H9 (cell line): ENCODE measurements at regions not wholly inside any gene's neighbourhood (a gene's known extent, or its start where the extent isn't known, plus 50 kb on each side); places are given as distances from the start of the nearest gene placed in this dataset.

Source experiments
- DNase-seq: peaks from one replicate; pipeline ENCODE4 v3.0.0-alpha.2; 2017
- H2AFZ ChIP-seq: one replicate; pipeline ENCODE4 v1.6.1; 2013; ENCODE audit warnings: mild to moderate bottlenecking, low read length, control low read depth, moderate library complexity
- H2AK5ac ChIP-seq: 2 replicates; pipeline ENCODE4 v1.6.1; 2013; ENCODE audit warnings: low read length, control low read depth, mixed read lengths; ENCODE audit not compliant: insufficient read length
- H2BK120ac ChIP-seq: one replicate; pipeline ENCODE4 v1.6.1; 2013; ENCODE audit warnings: low read depth, mild to moderate bottlenecking, low read length, control low read depth, inconsistent platforms; ENCODE audit not compliant: poor library complexity, severe bottlenecking
- H2BK12ac ChIP-seq: 2 replicates; pipeline ENCODE4 v1.6.1; 2013; ENCODE audit warnings: low read length, control low read depth, mixed read lengths, low read depth; ENCODE audit not compliant: insufficient read length
- H2BK15ac ChIP-seq: 2 replicates; pipeline ENCODE4 v1.6.1; 2013; ENCODE audit warnings: low read depth, low read length, control low read depth
- H2BK20ac ChIP-seq: one replicate; pipeline ENCODE4 v1.6.1; 2013; ENCODE audit warnings: low read depth, mild to moderate bottlenecking, low read length, control low read depth, inconsistent platforms; ENCODE audit not compliant: poor library complexity, severe bottlenecking
- H2BK5ac ChIP-seq: 2 replicates; pipeline ENCODE4 v1.6.1; 2013; ENCODE audit warnings: low read length, control low read depth, mixed read lengths; ENCODE audit not compliant: insufficient read length
- H3K14ac ChIP-seq: 2 replicates; pipeline ENCODE4 v1.6.1; 2013; ENCODE audit warnings: low read length, control low read depth; ENCODE audit not compliant: insufficient read depth
- H3K18ac ChIP-seq: 2 replicates; pipeline ENCODE4 v1.6.1; 2013; ENCODE audit warnings: low read depth, mild to moderate bottlenecking, mixed read lengths, low read length, control low read depth; ENCODE audit not compliant: insufficient read length
- H3K23ac ChIP-seq: 2 replicates; pipeline ENCODE4 v1.6.1; 2013; ENCODE audit warnings: low read length, control low read depth, mixed read lengths, low read depth; ENCODE audit not compliant: insufficient read length
- H3K23me2 ChIP-seq: 2 replicates; pipeline ENCODE4 v1.6.1; 2013; ENCODE audit warnings: low read depth, mild to moderate bottlenecking, mixed read lengths, low read length, control low read depth; ENCODE audit not compliant: insufficient read length, poor library complexity, severe bottlenecking
- H3K27ac ChIP-seq: 2 replicates; pipeline ENCODE4 v1.5.1; 2013; ENCODE audit warnings: low read length, control low read depth, mixed read lengths, low read depth; ENCODE audit not compliant: insufficient read length
- H3K27me3 ChIP-seq: 2 replicates; pipeline ENCODE4 v1.6.1; 2013; ENCODE audit warnings: low read length, control low read depth, inconsistent platforms; ENCODE audit not compliant: insufficient read depth
- H3K4ac ChIP-seq: 2 replicates; pipeline ENCODE4 v1.6.1; 2013; ENCODE audit warnings: low read depth, mild to moderate bottlenecking, control low read depth, inconsistent platforms, low read length, moderate library complexity
- H3K4me1 ChIP-seq: 2 replicates; pipeline ENCODE4 v1.6.1; 2013; ENCODE audit warnings: low read length, control low read depth, inconsistent platforms; ENCODE audit not compliant: insufficient read depth
- H3K4me2 ChIP-seq: 2 replicates; pipeline ENCODE4 v1.6.1; 2013; ENCODE audit warnings: low read length, control low read depth, mixed read lengths; ENCODE audit not compliant: insufficient read length, insufficient read depth
- H3K56ac ChIP-seq: 2 replicates; pipeline ENCODE4 v1.6.1; 2013; ENCODE audit warnings: low read depth, mild to moderate bottlenecking, mixed read lengths, low read length, control low read depth; ENCODE audit not compliant: insufficient read length
- H3K79me1 ChIP-seq: 2 replicates; pipeline ENCODE4 v1.6.1; 2013; ENCODE audit warnings: low read depth, mild to moderate bottlenecking, moderate library complexity, low read length, control low read depth, inconsistent platforms; ENCODE audit not compliant: insufficient read depth, poor library complexity, severe bottlenecking
- H3K79me2 ChIP-seq: 2 replicates; pipeline ENCODE4 v1.6.1; 2013; ENCODE audit warnings: low read length, control low read depth, inconsistent platforms; ENCODE audit not compliant: insufficient read depth
- H3K9ac ChIP-seq: 2 replicates; pipeline ENCODE4 v1.6.1; 2013; ENCODE audit warnings: low read length, control low read depth, mixed read lengths; ENCODE audit not compliant: insufficient read length; ENCODE audit errors: extremely low read depth
- H3K9me3 ChIP-seq: one replicate; pipeline ENCODE4 v1.6.1; 2013; ENCODE audit warnings: low read depth, low read length, inconsistent platforms; ENCODE audit not compliant: control insufficient read depth
- H3T11ph ChIP-seq: one replicate; pipeline ENCODE4 v1.6.1; 2013; ENCODE audit warnings: mild to moderate bottlenecking, low read length, control low read depth, inconsistent platforms
- H4K20me1 ChIP-seq: one replicate; pipeline ENCODE4 v1.6.1; 2013; ENCODE audit not compliant: control insufficient read depth, insufficient read length, insufficient read depth
- H4K5ac ChIP-seq: 2 replicates; pipeline ENCODE4 v1.6.1; 2013; ENCODE audit warnings: low read depth, mild to moderate bottlenecking, mixed read lengths, low read length, control low read depth; ENCODE audit not compliant: insufficient read length
- H4K8ac ChIP-seq: replicated peaks from 2 replicates; pipeline ENCODE4 v1.6.1; 2013; ENCODE audit warnings: low read length, control low read depth, mixed read lengths, low read depth; ENCODE audit not compliant: insufficient read length
- H4K91ac ChIP-seq: 2 replicates; pipeline ENCODE4 v1.6.1; 2013; ENCODE audit warnings: low read depth, mild to moderate bottlenecking, moderate library complexity, mixed read lengths, low read length, control low read depth; ENCODE audit not compliant: insufficient read length
- H3K27ac Mint-ChIP-seq, 3 experiments: 2 replicates in 2 of 3; 3 replicates in 1 of 3; pipeline ENCODE4 v1.8.0; 2020 to 2021; ENCODE audit warnings: mixed read lengths in 3 of 3, mild to moderate bottlenecking in 1 of 3, moderate library complexity in 1 of 3
- H3K27me3 Mint-ChIP-seq: 2 replicates; pipeline ENCODE4 v1.8.0; 2021; ENCODE audit warnings: low read depth, mild to moderate bottlenecking, moderate library complexity, mixed read lengths
- H3K36me3 Mint-ChIP-seq, 3 experiments: 2 replicates in 2 of 3; 3 replicates in 1 of 3; pipeline ENCODE4 v1.8.0; 2020 to 2021; ENCODE audit warnings: low read depth in 3 of 3, mixed read lengths in 3 of 3; ENCODE audit not compliant: insufficient read depth in 1 of 3
- H3K4me1 Mint-ChIP-seq, 2 experiments: 2 replicates each; pipeline ENCODE4 v1.8.0; 2020; ENCODE audit warnings: mixed read lengths in 2 of 2
- H3K4me3 Mint-ChIP-seq, 2 experiments: 2 replicates in 1 of 2; 3 replicates in 1 of 2; pipeline ENCODE4 v1.8.0; 2020 to 2021; ENCODE audit warnings: mild to moderate bottlenecking in 2 of 2, mixed read lengths in 2 of 2, moderate library complexity in 1 of 2
- H3K9me3 Mint-ChIP-seq, 2 experiments: 2 replicates in 1 of 2; 3 replicates in 1 of 2; pipeline ENCODE4 v1.8.0; 2020; ENCODE audit warnings: mild to moderate bottlenecking in 2 of 2, mixed read lengths in 2 of 2, moderate library complexity in 1 of 2
- WGBS: extraction: QIAGEN DNeasy Blood & Tissue Kit; methylation state at CpG from one replicate; pipeline ENCODE4 v1.1.7; 2013; ENCODE audit warnings: missing lambda C conversion rate, low lambda C conversion rate, mixed read lengths; ENCODE audit not compliant: insufficient read length; ENCODE audit errors: extremely low coverage; 5-methylcytosine and 5-hydroxymethylcytosine counted together
- TF ChIP-seq, protein P1 (sequence below): fragments of 200-600 bp; sonication (generic); conservative IDR thresholded peaks from 3 replicates; pipeline ENCODE4 v1.8.0; 2021; ENCODE audit warnings: antibody characterized with exemption, mild to moderate bottlenecking

GRCh38 chr10:113278221-113278620 lies 274.6 kb upstream of the HABP2 start:
- Mint-ChIP-seq H3K27me3 (peaks cover 2% of the 10 kb centered on the region; the same call in 1 of the 2 replicates), H3K27ac (no peak overlapping the region), H3K9me3 (peaks cover 8 to 15% of the 10 kb centered on the region in 2 experiments), H3K4me3 (no peak overlapping the region), H3K4me1 (peaks cover 7 to 8% of the 10 kb centered on the region in 2 experiments), H3K36me3 (peaks cover 0 to 11% (median 3%) of the 10 kb centered on the region in 3 experiments; a peak in 5 of 7 replicates)
- H3K18ac ChIP-seq = no peak overlapping the region
- H3K56ac ChIP-seq = no peak overlapping the region
- H4K91ac ChIP-seq = no peak overlapping the region
- H3T11ph ChIP-seq = no peak overlapping the region
- no peaks in the 10 kb centered on the region for H3K27me3 ChIP-seq
- H3K79me1 ChIP-seq = no peaks in the 10 kb centered on the region
- H3K4ac ChIP-seq = no peak overlapping the region
- WGBS = no CpG with 5 or more reads among the region's 1 CpG
- no peak overlapping the region for H3K23ac ChIP-seq
- H3K14ac ChIP-seq = no peak overlapping the region
- no peak overlapping the region for H2BK5ac ChIP-seq
- H3K27ac ChIP-seq = no peak overlapping the region
- no peak overlapping the region for H4K5ac ChIP-seq
- no peak overlapping the region for H2BK20ac ChIP-seq
- no peaks in the 10 kb centered on the region for H3K4me1 ChIP-seq
- no peak overlapping the region for H4K8ac ChIP-seq
- TF ChIP-seq, protein P1, sequence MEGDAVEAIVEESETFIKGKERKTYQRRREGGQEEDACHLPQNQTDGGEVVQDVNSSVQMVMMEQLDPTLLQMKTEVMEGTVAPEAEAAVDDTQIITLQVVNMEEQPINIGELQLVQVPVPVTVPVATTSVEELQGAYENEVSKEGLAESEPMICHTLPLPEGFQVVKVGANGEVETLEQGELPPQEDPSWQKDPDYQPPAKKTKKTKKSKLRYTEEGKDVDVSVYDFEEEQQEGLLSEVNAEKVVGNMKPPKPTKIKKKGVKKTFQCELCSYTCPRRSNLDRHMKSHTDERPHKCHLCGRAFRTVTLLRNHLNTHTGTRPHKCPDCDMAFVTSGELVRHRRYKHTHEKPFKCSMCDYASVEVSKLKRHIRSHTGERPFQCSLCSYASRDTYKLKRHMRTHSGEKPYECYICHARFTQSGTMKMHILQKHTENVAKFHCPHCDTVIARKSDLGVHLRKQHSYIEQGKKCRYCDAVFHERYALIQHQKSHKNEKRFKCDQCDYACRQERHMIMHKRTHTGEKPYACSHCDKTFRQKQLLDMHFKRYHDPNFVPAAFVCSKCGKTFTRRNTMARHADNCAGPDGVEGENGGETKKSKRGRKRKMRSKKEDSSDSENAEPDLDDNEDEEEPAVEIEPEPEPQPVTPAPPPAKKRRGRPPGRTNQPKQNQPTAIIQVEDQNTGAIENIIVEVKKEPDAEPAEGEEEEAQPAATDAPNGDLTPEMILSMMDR = no peak
- no peaks in the 10 kb centered on the region for H3K23me2 ChIP-seq
- H4K20me1 ChIP-seq = no peaks in the 10 kb centered on the region
- H3K4me2 ChIP-seq = no peak overlapping the region
- no peak overlapping the region for H2AFZ ChIP-seq
- no peak overlapping the region for H3K9ac ChIP-seq
- no peak overlapping the region for H2BK15ac ChIP-seq
- no peak overlapping the region for H2BK12ac ChIP-seq
- DNase-seq = no peak
- H2AK5ac ChIP-seq = no peak overlapping the region
- H2BK120ac ChIP-seq = no peak overlapping the region
- H3K79me2 ChIP-seq = no peaks in the 10 kb centered on the region
- H3K9me3 ChIP-seq = no peaks in the 10 kb centered on the region
